ENCODE measurements at regions not wholly inside any gene's neighbourhood (a gene's known extent, or its start where the extent isn't known, plus 50 kb on each side); places are given as distances from the start of the nearest gene placed in this dataset.

DNA sequence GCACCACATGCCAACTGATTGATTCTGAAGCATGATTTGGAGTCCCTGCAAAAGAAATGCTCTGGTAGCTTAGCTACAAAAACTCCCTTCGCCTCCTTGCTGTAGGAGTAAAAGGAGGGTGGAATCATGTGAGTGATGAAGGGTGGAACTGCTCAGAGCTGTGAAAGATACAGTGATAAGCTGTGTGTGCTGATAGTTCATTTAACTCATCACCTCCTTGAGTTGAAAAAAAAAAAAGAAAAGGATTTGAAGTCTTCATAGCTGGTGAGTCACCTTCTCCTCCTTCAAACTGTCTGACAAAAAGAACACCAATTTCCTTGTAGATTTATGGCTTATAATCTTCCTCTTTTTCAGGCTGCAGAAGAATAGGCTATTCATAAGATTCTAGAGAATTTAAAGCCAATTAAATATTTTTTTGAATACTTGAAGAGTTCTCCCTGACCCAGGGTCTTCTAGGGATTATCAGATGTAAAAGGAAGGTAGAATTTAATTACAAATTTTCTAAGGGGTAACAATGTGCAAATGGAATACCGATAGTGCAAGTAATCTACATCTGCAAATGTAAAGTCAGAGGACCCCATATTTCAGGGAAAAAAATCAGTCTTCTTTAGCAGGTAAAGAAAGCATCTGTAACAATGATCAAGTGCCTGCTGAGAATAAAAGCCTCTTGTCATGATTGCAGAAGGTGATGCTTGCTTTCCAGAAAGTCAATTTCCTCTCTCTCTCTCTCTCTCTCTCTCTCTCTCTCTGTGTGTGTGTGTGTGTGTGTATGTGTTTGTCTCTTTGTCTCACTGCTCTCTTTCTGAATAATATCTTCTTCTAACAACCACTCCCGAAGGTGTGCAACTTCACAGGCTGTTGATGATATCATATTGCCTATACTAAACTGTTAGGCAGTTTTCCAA lies 208.8 kb upstream of the VEGFC start:
- Histone ChIP-seq H3K27me3 (no peaks in the 10 kb centered on the region), H3K36me3 (peaks cover 8% of the 10 kb centered on the region), H3K4me3 (no peak overlapping the region), H3K9me3 (peaks cover 45% of the 10 kb centered on the region)
- DNase-seq, result no peak

GRCh38 chr4:177005674-177006230 lies 213.0 kb upstream of the VEGFC start:
- peaks cover 20% of the 10 kb centered on the region for H3K36me3 ChIP-seq
- peak; percentile 97 for DNase-seq

GRCh38 chr4:177006331-177006730 lies 213.6 kb upstream of the VEGFC start:
- no peaks in the 10 kb centered on the region for H3K27me3 ChIP-seq
- H3K9me3 ChIP-seq, result peaks cover 53% of the 10 kb centered on the region
- no peak overlapping the region for H3K4me3 ChIP-seq

More at GRCh38 chr4:177005674-177006230, 213.0 kb upstream of the VEGFC start:
- no peak overlapping the region for H3K4me3 ChIP-seq
- peaks cover 51% of the 10 kb centered on the region for H3K9me3 ChIP-seq
- no peaks in the 10 kb centered on the region for H3K27me3 ChIP-seq

GRCh38 chr4:177008071-177008835 lies 215.5 kb upstream of the VEGFC start:
- no peaks in the 10 kb centered on the region for H3K27me3 ChIP-seq
- peaks cover 72% of the 10 kb centered on the region for H3K9me3 ChIP-seq
- peaks cover 24% of the 10 kb centered on the region for H3K36me3 ChIP-seq
- H3K4me3 ChIP-seq, result no peak overlapping the region
- DNase-seq, result peak; percentile 44

More at GRCh38 chr4:177006331-177006730, 213.6 kb upstream of the VEGFC start:
- no peak for DNase-seq
- H3K36me3 ChIP-seq, result peaks cover 20% of the 10 kb centered on the region

DNA sequence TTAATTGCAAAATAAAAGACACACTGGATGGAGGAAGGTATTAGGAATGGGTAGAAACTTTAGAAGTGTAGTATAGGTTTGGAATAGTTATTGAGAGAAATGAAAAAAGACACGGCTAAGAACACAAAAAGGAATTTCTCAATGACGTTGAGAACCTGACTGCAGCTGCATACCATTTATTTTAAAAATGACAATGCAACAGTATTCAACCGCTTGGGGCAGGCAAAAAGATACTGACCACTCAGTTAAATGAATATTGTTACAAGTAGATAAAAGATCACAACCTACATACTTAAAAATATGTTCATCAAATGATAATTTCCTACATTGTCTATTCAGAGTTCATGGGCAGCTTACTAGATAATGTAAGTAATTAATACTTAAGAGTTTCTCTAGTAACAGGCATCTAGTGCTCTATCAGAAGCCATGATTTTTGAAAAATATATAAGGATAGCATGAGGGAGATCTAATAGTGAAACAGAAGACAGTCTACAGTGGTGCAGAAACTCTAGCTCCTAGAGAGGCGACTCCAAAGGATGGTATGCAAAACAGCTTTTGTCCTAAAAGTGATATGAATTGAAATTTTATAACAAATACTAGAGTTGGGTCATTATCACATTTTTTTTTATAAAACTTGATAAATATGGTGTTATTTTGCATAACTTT lies 216.2 kb upstream of the VEGFC start:
- Histone ChIP-seq H3K27me3 (no peaks in the 10 kb centered on the region), H3K36me3 (peaks cover 24% of the 10 kb centered on the region), H3K9me3 (peaks cover 78% of the 10 kb centered on the region), H3K4me3 (no peak overlapping the region)
- DNase-seq, result no peak

DNA sequence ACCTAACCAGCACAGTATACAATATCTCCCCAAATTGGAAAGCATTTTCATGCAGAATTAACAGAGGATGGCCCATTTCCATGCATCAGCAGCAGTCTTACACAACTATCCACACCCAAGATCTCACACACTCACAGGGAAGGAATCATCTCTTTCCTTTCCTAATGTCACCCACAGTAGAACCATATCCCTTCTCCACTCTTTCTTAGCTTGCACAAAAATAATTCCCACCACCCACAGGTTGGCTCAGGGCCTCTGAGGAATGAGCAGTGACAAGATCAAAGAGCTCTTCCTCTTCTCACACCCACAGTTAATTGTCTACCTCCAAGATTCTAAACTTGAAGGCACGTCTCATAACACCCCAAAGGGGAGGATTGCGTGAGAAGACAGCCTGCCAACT lies 217.7 kb upstream of the VEGFC start:
- Histone ChIP-seq H3K9me3 (peaks cover 78% of the 10 kb centered on the region), H3K27me3 (no peaks in the 10 kb centered on the region), H3K4me3 (no peak overlapping the region), H3K36me3 (peaks cover 21% of the 10 kb centered on the region)
- no peak for DNase-seq

- H3K9me3 ChIP-seq, result peaks cover 82% of the 10 kb centered on the region
- DNase-seq, result no peak
- no peak overlapping the region for H3K4me3 ChIP-seq
- H3K27me3 ChIP-seq, result no peaks in the 10 kb centered on the region
- peaks cover 10% of the 10 kb centered on the region; the same call in 1 of the 2 replicates for H3K36me3 ChIP-seq
Observed at GRCh38 chr4:177012918-177013545, 220.3 kb upstream of the VEGFC start.

- no peaks in the 10 kb centered on the region for H3K27me3 ChIP-seq
- peak; percentile 98 for DNase-seq
- H3K4me3 ChIP-seq, result no peak overlapping the region
- H3K36me3 ChIP-seq, result peaks cover 14% of the 10 kb centered on the region; the same call in 1 of the 2 replicates
- H3K9me3 ChIP-seq, result peaks cover 96% of the 10 kb centered on the region
Observed at GRCh38 chr4:177016541-177017141, 223.9 kb upstream of the VEGFC start.

- DNase-seq, result no peak
- peaks cover 45% of the 10 kb centered on the region for H3K9me3 ChIP-seq
Observed at GRCh38 chr4:177023951-177024350, 231.2 kb upstream of the VEGFC start.

DNA sequence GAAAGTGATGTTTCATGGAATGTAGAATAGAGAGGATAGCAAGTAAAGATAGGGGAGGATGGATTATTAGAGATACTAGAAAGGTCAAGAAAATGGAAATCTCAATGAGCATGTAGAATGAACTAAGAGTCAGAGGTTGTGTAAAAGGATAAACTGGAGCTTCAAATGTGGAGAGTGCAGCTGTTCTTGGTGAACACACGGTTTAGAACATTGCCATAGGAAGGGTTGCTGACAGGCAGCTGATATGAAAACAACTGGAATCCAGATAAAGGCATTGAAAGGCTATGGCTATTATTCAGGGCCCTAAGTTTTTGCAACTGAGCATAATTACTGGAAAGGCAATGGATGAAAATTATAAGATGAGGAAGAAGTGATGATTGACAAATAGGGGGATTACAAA lies 239.6 kb upstream of the VEGFC start:
- Histone ChIP-seq H3K27me3 (no peaks in the 10 kb centered on the region), H3K36me3 (no peaks in the 10 kb centered on the region), H3K4me3 (no peak overlapping the region), H3K9me3 (peaks cover 15% of the 10 kb centered on the region)
- DNase-seq, result no peak

More at GRCh38 chr4:177023951-177024350, 231.2 kb upstream of the VEGFC start:
- Histone ChIP-seq H3K27me3 (no peaks in the 10 kb centered on the region), H3K36me3 (no peaks in the 10 kb centered on the region), H3K4me3 (no peak overlapping the region)

- Histone ChIP-seq H3K27me3 (no peaks in the 10 kb centered on the region), H3K36me3 (no peaks in the 10 kb centered on the region), H3K9me3 (peaks cover 16% of the 10 kb centered on the region), H3K4me3 (no peak overlapping the region)
- no peak for DNase-seq
Observed at GRCh38 chr4:177033135-177033534, 240.4 kb upstream of the VEGFC start.

- DNase-seq, result no peak
- Histone ChIP-seq H3K9me3 (peaks cover 16% of the 10 kb centered on the region), H3K4me3 (no peak overlapping the region), H3K36me3 (no peaks in the 10 kb centered on the region), H3K27me3 (no peaks in the 10 kb centered on the region)
Observed at GRCh38 chr4:177033632-177034031, 240.9 kb upstream of the VEGFC start.

DNA sequence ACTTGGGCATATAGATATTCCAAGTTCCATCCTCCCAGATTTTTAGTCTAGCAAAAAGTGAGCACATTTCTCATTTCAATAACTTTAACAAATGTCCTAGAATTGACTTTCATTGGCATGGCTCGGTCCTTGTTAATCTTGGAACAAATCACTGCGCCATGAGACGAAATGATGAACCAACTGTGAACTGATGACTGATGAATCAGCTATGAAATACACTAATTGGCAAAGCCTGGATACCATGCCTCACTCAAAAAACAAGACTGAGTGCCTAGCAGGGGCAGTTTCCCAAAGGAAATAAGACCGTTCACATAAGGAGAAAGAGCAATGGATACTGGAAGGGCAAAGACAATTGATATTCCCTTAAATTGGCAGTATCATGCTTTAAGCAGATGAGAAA lies 248.6 kb upstream of the VEGFC start:
- Histone ChIP-seq H3K27me3 (no peaks in the 10 kb centered on the region), H3K9me3 (peaks cover 7% of the 10 kb centered on the region), H3K4me3 (no peak overlapping the region), H3K36me3 (no peaks in the 10 kb centered on the region)
- DNase-seq, result peak; percentile 63

GRCh38 chr4:177047070-177047850 lies 254.5 kb upstream of the VEGFC start:
- peak; percentile 92 for DNase-seq
- no peaks in the 10 kb centered on the region for H3K36me3 ChIP-seq
- H3K9me3 ChIP-seq, result 0 out of 2 replicates have a peak, but pooled peaks cover 2% of the 10 kb centered on the region
- no peak overlapping the region for H3K4me3 ChIP-seq
- H3K27me3 ChIP-seq, result no peaks in the 10 kb centered on the region

DNA sequence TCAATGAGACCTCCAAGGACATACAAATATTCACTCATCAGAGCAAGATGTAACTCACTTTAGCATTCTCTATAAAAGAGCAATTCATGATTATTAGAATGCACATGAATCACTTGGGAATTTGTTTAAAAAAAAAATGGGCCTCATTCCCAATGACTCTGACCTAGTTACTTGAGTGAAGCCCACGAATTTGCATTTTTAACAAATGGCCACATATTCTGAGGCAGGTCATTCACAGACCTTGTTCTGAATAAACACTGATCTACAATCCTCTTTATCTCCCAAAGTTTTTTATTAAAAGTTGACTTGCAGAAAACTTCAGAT lies 255.1 kb upstream of the VEGFC start:
- H3K4me3 ChIP-seq, result no peak overlapping the region
- no peak for DNase-seq
- no peaks in the 10 kb centered on the region for H3K36me3 ChIP-seq
- H3K27me3 ChIP-seq, result no peaks in the 10 kb centered on the region
- H3K9me3 ChIP-seq, result 0 out of 2 replicates have a peak, but pooled peaks cover 2% of the 10 kb centered on the region

Measured in MG63 (cell line).